ENCODE measurements at regions not wholly inside any gene's neighbourhood (a gene's known extent, or its start where the extent isn't known, plus 50 kb on each side); places are given as distances from the start of the nearest gene placed in this dataset.

- TF ChIP-seq CTCF (IDR thresholded peaks at IDR 0.05; ENCODE audit: low read depth, low read length, missing input control), result no peak
- no peak for TF ChIP-seq REST (IDR thresholded peaks at IDR 0.05)
- no peak for TF ChIP-seq GABPA (IDR thresholded peaks at IDR 0.05 in 1 of 2, conservative IDR thresholded peaks at IDR 0.05 in 1 of 2)
- TF ChIP-seq TAF1 (conservative IDR thresholded peaks at IDR 0.05), result no peak
- no peak for TF ChIP-seq JUND (IDR thresholded peaks at IDR 0.05)
- TF ChIP-seq MAX (IDR thresholded peaks at IDR 0.05), result no peak
- TF ChIP-seq SP1 (IDR thresholded peaks at IDR 0.05), result no peak
These were observed 1176.7 kb downstream of the NLGN4X start for GRCh38 chrX:5051831-5052491.

Measured in liver (tissue), 3 donors.